Neuron (in vitro differentiated cells): ENCODE measurements at regions not wholly inside any gene's neighbourhood (a gene's known extent, or its start where the extent isn't known, plus 50 kb on each side); places are given as distances from the start of the nearest gene placed in this dataset.

Experiments used
- H2AFZ ChIP-seq: one replicate; pipeline ENCODE4 v1.6.1; 2013; ENCODE audit warnings: low read depth, mild to moderate bottlenecking, inconsistent platforms, low read length, moderate library complexity
- H3K27me3 ChIP-seq: one replicate; pipeline ENCODE4 v1.6.1; 2013; ENCODE audit warnings: low read length; ENCODE audit not compliant: insufficient read depth
- H3K36me3 ChIP-seq: one replicate; pipeline ENCODE4 v1.6.1; 2013; ENCODE audit warnings: low read length; ENCODE audit not compliant: insufficient read depth
- H3K4me1 ChIP-seq: one replicate; pipeline ENCODE4 v1.6.1; 2013; ENCODE audit warnings: low read length; ENCODE audit not compliant: insufficient read depth
- H3K4me3 ChIP-seq: 2 replicates; pipeline ENCODE4 v1.5.1; 2013; ENCODE audit warnings: mild to moderate bottlenecking, low read length, moderate library complexity
- H3K9me3 ChIP-seq: one replicate; pipeline ENCODE4 v1.6.1; 2013; ENCODE audit warnings: low read length

DNA sequence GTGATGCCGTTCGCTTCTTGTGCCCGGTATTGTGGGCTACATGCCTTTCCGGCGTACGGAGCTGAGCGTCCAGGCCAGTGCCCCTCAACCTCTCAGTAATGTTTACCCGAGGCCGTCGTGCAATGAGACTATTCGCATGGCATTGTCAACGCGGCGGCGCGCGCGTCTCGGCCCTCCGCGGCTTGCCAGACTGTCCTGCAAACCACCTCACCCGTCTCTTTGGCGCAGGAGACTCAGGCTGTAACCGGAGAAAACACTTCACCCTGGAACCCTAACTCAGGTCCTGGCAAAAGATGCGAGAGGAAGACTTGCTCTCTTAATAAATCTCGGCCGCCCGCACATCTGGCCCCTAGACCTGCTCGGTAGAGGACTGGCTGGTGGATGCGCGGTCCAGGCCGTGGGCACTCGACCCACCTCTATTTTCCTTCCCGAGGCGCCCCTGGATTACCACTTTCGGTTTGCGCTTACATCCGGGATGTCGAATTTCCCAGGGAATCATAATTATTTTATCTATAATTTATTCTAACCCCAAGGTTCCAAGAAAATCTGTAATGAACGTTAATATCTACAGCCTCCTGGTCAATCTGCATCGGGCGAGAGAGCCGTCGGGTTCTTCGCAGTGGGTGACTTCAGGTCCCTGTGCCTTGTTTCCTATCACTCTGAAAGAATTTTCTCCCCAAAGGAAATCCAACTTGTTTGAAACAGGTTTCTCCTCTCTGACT is 71.8 kb upstream of the POLG start:
- Histone ChIP-seq H3K4me3 (no peak overlapping the region), H3K4me1 (peaks cover 38% of the 10 kb centered on the region), H3K9me3 (peaks cover 8% of the 10 kb centered on the region), H2AFZ (no peak overlapping the region), H3K27me3 (peaks cover 92% of the 10 kb centered on the region), H3K36me3 (no peaks in the 10 kb centered on the region)

DNA sequence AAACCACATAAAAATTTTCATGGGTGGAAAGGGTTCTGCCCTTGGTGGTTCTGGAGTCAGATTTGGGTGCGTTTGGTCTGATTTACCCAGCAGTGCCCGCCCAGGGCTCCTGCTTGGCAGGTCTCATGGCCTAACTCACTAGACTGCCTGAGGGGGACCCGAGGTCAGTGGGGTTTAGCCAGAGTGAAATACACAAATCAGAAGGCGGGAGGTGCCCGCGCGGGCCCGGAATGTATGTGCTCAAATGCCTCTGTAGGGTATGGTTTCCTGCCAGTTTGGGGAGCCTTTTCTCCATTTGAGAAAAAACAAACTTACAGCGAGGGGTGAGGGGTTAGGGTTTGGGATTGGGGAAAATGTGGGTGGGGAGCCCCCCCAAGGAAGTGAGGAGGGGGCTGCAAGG is 70.9 kb upstream of the POLG start:
- Histone ChIP-seq H2AFZ (no peak overlapping the region), H3K4me3 (no peak overlapping the region), H3K9me3 (peaks cover 8% of the 10 kb centered on the region), H3K4me1 (peaks cover 47% of the 10 kb centered on the region), H3K27me3 (peaks cover 92% of the 10 kb centered on the region), H3K36me3 (no peaks in the 10 kb centered on the region)

GRCh38 chr15:89404023-89404422 is 69.4 kb upstream of the POLG start:
- peaks cover 49% of the 10 kb centered on the region for H3K4me1 ChIP-seq
- no peaks in the 10 kb centered on the region for H3K36me3 ChIP-seq
- peaks cover 8% of the 10 kb centered on the region for H3K9me3 ChIP-seq
- H3K27me3 ChIP-seq: peaks cover 77% of the 10 kb centered on the region
- H3K4me3 ChIP-seq: no peak overlapping the region
- H2AFZ ChIP-seq: no peak overlapping the region

- peaks cover 67% of the 10 kb centered on the region for H3K27me3 ChIP-seq
- H3K4me1 ChIP-seq: peaks cover 49% of the 10 kb centered on the region
- no peak overlapping the region for H2AFZ ChIP-seq
- peaks cover 8% of the 10 kb centered on the region for H3K9me3 ChIP-seq
- no peak overlapping the region for H3K4me3 ChIP-seq
- H3K36me3 ChIP-seq: no peaks in the 10 kb centered on the region
Observed at GRCh38 chr15:89402518-89402805, 67.8 kb upstream of the POLG start.

- Histone ChIP-seq H3K27me3 (peaks cover 62% of the 10 kb centered on the region), H2AFZ (no peak overlapping the region)
Observed at GRCh38 chr15:89401631-89402517, 67.2 kb upstream of the POLG start.

GRCh38 chr15:89400782-89401545 is 66.3 kb upstream of the POLG start:
- Histone ChIP-seq H3K4me1 (peaks cover 52% of the 10 kb centered on the region), H3K9me3 (peaks cover 8% of the 10 kb centered on the region), H3K27me3 (peaks cover 53% of the 10 kb centered on the region), H3K36me3 (peaks cover 13% of the 10 kb centered on the region), H3K4me3 (peak overlapping the region; percentile 56), H2AFZ (no peak overlapping the region)

More at GRCh38 chr15:89401631-89402517, 67.2 kb upstream of the POLG start:
- Histone ChIP-seq H3K9me3 (peaks cover 8% of the 10 kb centered on the region), H3K4me1 (peaks cover 49% of the 10 kb centered on the region), H3K36me3 (peaks cover 4% of the 10 kb centered on the region), H3K4me3 (no peak overlapping the region)

GRCh38 chr15:89400116-89400781 is 65.6 kb upstream of the POLG start:
- peaks cover 46% of the 10 kb centered on the region for H3K27me3 ChIP-seq
- peaks cover 8% of the 10 kb centered on the region for H3K9me3 ChIP-seq
- no peak overlapping the region for H2AFZ ChIP-seq
- peaks cover 14% of the 10 kb centered on the region for H3K36me3 ChIP-seq
- H3K4me3 ChIP-seq: peak overlapping the region; percentile 56
- peaks cover 56% of the 10 kb centered on the region for H3K4me1 ChIP-seq

DNA sequence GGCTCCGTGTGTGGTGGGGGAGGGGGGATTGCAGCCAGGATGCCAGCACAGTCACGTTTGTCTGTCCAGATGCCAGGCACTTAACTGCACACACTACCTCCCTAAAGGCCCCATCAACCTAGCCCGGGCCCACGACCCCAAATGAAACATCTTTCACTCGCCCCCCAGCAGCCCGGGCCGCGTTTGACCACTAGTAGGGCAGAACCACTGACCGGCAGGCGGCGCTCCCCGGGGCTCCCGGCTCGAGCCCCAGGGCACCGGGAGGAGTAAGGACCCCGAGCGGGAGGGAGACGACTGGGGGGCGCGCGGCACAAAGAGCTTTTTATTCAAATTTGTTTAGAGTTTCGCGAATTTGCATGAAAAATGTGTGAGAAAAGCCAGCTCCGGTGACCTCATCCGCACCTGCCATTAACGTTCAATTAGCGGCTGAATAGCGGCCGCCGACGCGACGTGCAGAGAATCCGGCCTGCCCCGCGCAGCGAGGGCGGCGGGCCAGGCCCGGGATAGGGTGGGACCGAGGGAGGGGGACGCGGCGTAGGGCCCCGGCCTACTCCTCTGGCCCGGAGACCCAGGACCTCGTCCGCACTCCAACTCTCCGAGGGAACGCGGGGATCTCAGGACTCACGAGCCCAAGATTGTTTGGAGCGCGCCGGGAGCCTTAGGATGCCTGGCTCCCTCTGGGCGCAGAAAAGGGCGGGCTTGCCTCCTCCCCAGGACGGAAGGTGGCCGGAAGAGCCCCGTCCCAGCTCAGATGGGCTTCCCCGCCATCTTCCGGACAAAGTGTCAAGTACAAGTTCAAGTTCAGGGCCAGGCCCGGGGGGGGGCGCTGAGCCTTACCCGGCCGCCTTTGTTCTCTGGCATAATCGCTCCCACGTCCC is 64.9 kb upstream of the POLG start:
- H3K4me1 ChIP-seq: peaks cover 64% of the 10 kb centered on the region
- no peak overlapping the region for H2AFZ ChIP-seq
- peaks cover 4% of the 10 kb centered on the region for H3K9me3 ChIP-seq
- H3K27me3 ChIP-seq: peaks cover 38% of the 10 kb centered on the region
- H3K4me3 ChIP-seq: peak overlapping the region; percentile 56
- peaks cover 18% of the 10 kb centered on the region for H3K36me3 ChIP-seq

DNA sequence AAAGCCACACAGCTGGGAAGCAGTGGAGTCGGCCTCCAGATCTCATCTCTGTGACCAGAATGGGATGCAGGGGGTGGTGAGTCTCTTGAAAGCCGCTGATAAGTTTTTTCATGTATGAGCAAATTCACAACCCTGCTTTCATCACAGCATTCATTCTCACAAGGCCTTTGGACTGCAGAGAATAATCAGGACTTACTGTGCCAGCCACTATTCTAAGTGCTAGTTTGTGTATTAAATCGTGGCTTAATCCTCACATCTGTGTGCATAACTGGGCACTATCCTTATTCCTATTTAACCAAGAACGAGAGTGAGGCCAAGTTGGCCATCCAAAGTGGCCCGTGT is 64.2 kb upstream of the POLG start:
- peaks cover 22% of the 10 kb centered on the region for H3K36me3 ChIP-seq
- peak overlapping the region; percentile 56 for H3K4me3 ChIP-seq
- H3K9me3 ChIP-seq: no peaks in the 10 kb centered on the region
- no peak overlapping the region for H2AFZ ChIP-seq
- H3K27me3 ChIP-seq: peaks cover 32% of the 10 kb centered on the region
- H3K4me1 ChIP-seq: peaks cover 68% of the 10 kb centered on the region

DNA sequence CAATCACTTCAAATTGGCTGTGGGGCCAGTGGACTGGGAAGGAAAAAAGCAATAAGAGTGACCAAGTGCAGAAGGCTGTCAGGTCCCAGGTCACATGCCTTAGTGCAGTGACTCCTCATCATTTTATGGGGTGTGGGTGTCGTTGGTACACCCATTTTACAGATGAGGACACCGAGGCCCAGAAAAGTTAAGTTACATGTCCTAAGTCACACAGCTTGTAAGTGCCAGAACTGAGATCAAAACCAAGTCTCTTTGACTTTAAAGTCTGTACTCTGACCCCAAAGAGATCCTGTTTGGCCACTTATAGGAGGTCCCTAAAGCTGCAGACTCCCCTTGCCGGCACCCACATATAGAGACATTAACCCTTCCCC is 63.0 kb upstream of the POLG start:
- Histone ChIP-seq H3K27me3 (peaks cover 20% of the 10 kb centered on the region), H2AFZ (no peak overlapping the region), H3K4me3 (no peak overlapping the region), H3K4me1 (peaks cover 71% of the 10 kb centered on the region), H3K9me3 (no peaks in the 10 kb centered on the region), H3K36me3 (peaks cover 30% of the 10 kb centered on the region)

- peaks cover 36% of the 10 kb centered on the region for H3K36me3 ChIP-seq
- H3K4me3 ChIP-seq: no peak overlapping the region
- H3K4me1 ChIP-seq: peaks cover 71% of the 10 kb centered on the region
- H2AFZ ChIP-seq: no peak overlapping the region
- peaks cover 14% of the 10 kb centered on the region for H3K27me3 ChIP-seq
- no peaks in the 10 kb centered on the region for H3K9me3 ChIP-seq
Observed at GRCh38 chr15:89396723-89397652, 62.4 kb upstream of the POLG start.
